Smooth muscle cell (in vitro differentiated cells): ENCODE measurements at regions not wholly inside any gene's neighbourhood (a gene's known extent, or its start where the extent isn't known, plus 50 kb on each side); places are given as distances from the start of the nearest gene placed in this dataset.

ENCODE experiments used
- DNase-seq: peaks from one replicate; lab custom pipeline; 2025; ENCODE audit not compliant: unreplicated experiment; lab: John Stamatoyannopoulos, UW
- H2AFZ ChIP-seq: fragments of 200-600 bp; sonication (generic); 2 replicates; pipeline ENCODE4 v1.6.0; 2016; ENCODE audit warnings: antibody characterized with exemption, low read depth, mild to moderate bottlenecking
- H3F3A ChIP-seq: fragments of 200-600 bp; sonication (generic); 2 replicates; pipeline ENCODE4 v1.6.0; 2017; ENCODE audit warnings: antibody characterized with exemption, low read depth
- H3K27ac ChIP-seq: fragments of 200-600 bp; sonication (generic); 2 replicates; pipeline ENCODE4 v1.5.1; 2016; ENCODE audit warnings: low read depth, mild to moderate bottlenecking
- H3K27me3 ChIP-seq: fragments of 200-600 bp; sonication (generic); 2 replicates; pipeline ENCODE4 v1.6.1; 2016; ENCODE audit warnings: low read depth, mild to moderate bottlenecking
- H3K36me3 ChIP-seq: fragments of 200-600 bp; sonication (generic); 2 replicates; pipeline ENCODE4 v1.5.1; 2016; ENCODE audit warnings: low read depth
- H3K4me1 ChIP-seq: fragments of 200-600 bp; sonication (generic); 2 replicates; pipeline ENCODE4 v1.5.1; 2016; ENCODE audit warnings: low read depth
- H3K4me2 ChIP-seq: fragments of 200-600 bp; sonication (generic); 2 replicates; pipeline ENCODE4 v1.6.0; 2016; ENCODE audit warnings: mild to moderate bottlenecking
- H3K4me3 ChIP-seq: fragments of 200-600 bp; sonication (generic); 2 replicates; pipeline ENCODE4 v1.5.1; 2016; ENCODE audit warnings: mild to moderate bottlenecking
- H3K79me2 ChIP-seq: fragments of 200-600 bp; sonication (generic); 2 replicates; pipeline ENCODE4 v1.6.0; 2016; ENCODE audit warnings: low read depth, mild to moderate bottlenecking
- H3K9ac ChIP-seq: fragments of 200-600 bp; sonication (generic); 2 replicates; pipeline ENCODE4 v1.6.0; 2016; ENCODE audit warnings: low read depth
- H3K9me3 ChIP-seq: fragments of 200-600 bp; sonication (generic); replicated peaks from 2 replicates; pipeline ENCODE4 v1.5.1; 2016; ENCODE audit warnings: low read depth
- H4K20me1 ChIP-seq: fragments of 200-600 bp; sonication (generic); 2 replicates; pipeline ENCODE4 v1.6.0; 2016; ENCODE audit warnings: low read depth
- WGBS: methylation state at CpG from one replicate; pipeline ENCODE4 v1.1.7; 2016; ENCODE audit warnings: low lambda C conversion rate; 5-methylcytosine and 5-hydroxymethylcytosine counted together
- TF ChIP-seq, protein P1 (sequence below): fragments of 200-600 bp; sonication (generic); IDR thresholded peaks from 2 replicates; pipeline ENCODE4 v1.5.1; 2017; ENCODE audit warnings: borderline replicate concordance, mild to moderate bottlenecking, antibody characterized with exemption; ENCODE audit not compliant: insufficient read depth, poor library complexity, severe bottlenecking

DNA sequence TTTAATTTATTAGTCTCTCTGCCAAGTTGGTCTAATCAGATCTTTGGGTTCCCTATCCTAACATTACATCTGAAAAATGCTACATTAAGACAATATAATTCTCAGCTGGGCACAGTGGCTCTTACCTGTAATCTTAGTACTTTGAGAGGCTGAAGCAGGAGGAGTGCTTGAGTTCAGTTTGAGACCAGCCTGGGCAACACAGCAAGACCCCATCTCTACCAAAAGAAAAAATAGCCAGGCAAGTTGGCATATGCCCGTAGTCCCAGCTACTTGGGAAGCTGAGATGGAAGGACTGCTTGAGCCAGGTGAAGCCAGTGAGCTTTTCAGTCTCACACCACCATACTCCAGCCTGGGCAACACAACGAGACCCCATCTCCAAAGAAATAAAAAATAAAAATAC, 95.0 kb downstream of the KLF12 start:
- Histone ChIP-seq H3K4me3 (no peak overlapping the region), H3K9ac (no peak overlapping the region), H3K4me2 (no peak overlapping the region), H3K4me1 (no peaks in the 10 kb centered on the region), H3F3A (no peaks in the 10 kb centered on the region), H3K27ac (no peak overlapping the region), H3K9me3 (no peaks in the 10 kb centered on the region), H2AFZ (no peak overlapping the region), H3K27me3 (no peaks in the 10 kb centered on the region), H3K36me3 (no peaks in the 10 kb centered on the region), H3K79me2 (peaks cover 9% of the 10 kb centered on the region), H4K20me1 (peaks cover 7% of the 10 kb centered on the region)
- 98% methylated on average over 2 of the region's 2 CpGs for WGBS
- no peak for DNase-seq
- TF ChIP-seq, protein P1, sequence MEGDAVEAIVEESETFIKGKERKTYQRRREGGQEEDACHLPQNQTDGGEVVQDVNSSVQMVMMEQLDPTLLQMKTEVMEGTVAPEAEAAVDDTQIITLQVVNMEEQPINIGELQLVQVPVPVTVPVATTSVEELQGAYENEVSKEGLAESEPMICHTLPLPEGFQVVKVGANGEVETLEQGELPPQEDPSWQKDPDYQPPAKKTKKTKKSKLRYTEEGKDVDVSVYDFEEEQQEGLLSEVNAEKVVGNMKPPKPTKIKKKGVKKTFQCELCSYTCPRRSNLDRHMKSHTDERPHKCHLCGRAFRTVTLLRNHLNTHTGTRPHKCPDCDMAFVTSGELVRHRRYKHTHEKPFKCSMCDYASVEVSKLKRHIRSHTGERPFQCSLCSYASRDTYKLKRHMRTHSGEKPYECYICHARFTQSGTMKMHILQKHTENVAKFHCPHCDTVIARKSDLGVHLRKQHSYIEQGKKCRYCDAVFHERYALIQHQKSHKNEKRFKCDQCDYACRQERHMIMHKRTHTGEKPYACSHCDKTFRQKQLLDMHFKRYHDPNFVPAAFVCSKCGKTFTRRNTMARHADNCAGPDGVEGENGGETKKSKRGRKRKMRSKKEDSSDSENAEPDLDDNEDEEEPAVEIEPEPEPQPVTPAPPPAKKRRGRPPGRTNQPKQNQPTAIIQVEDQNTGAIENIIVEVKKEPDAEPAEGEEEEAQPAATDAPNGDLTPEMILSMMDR, result no peak

DNA sequence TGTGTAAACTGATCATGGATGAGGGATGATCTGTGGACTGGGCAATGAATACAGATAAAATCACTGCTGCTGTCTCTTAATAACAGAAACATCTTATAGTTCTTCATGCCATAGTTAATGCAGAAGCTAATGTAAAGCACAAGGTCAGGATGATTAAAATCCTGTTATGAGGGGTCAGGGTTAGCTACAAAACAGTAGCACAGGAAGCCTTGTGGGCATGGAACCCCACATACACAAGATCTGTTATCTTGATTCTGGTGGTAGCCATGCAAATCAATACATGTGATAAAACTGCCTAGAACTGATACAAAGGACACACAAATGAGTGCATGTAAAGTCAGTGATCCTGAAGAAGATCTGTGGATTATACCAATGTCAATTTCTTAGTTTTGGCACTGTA, 96.4 kb downstream of the KLF12 start:
- no peak for DNase-seq
- peaks cover 9% of the 10 kb centered on the region for H3K79me2 ChIP-seq
- TF ChIP-seq, protein P1, result no peak
- no peak overlapping the region for H2AFZ ChIP-seq
- peaks cover 7% of the 10 kb centered on the region for H4K20me1 ChIP-seq
- no peak overlapping the region for H3K4me2 ChIP-seq
- no peaks in the 10 kb centered on the region for H3K9me3 ChIP-seq
- H3K4me1 ChIP-seq, result no peaks in the 10 kb centered on the region
- no peak overlapping the region for H3K27ac ChIP-seq
- no peaks in the 10 kb centered on the region for H3K27me3 ChIP-seq
- no peaks in the 10 kb centered on the region for H3K36me3 ChIP-seq
- no peak overlapping the region for H3K9ac ChIP-seq
- no peak overlapping the region for H3K4me3 ChIP-seq
- no peaks in the 10 kb centered on the region for H3F3A ChIP-seq

DNA sequence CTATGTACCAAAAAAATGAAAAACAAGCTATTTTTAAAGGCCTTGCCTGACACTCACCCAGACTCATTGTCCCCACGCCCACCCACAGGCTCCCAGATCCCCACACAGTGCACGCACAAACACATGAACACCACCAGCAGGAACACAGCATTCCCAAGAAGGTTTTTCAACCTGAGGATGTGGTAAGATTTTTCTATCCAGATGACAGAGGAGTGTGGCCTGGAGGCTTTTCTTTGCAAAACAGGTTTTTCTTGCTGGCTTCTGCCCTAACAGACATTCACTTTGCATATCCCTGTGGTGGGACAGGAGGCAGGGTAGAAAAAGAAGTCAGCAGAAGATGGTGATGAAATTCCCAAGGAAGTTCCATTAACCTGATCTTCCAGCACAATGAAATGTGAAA, 97.8 kb downstream of the KLF12 start:
- no peak overlapping the region for H3K4me3 ChIP-seq

DNA sequence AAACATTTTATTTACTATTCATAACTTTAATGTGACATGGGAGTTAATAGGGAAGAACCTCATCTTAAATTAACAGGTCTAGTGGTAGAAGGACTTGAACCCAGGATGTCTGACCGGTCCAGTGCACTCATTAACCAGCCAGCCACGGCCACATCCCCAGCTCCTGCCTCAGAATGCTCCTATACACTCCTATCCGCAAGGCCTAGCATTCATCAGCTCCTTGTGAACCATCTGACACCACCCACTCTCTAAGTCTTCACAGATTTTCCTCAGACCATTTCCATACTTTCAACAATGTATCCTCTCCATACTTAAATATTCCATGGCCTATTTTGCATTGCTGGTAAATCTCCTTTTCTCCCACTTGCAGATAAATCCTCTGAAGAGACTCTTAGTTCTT, 98.3 kb downstream of the KLF12 start:
- no peak overlapping the region for H2AFZ ChIP-seq
- WGBS, result 70% methylated on average over 3 of the region's 3 CpGs

More for the DNA sequence above, 97.8 kb downstream of the KLF12 start:
- no peak overlapping the region for H3K9ac ChIP-seq
- no peak for DNase-seq
- H3K4me1 ChIP-seq, result no peaks in the 10 kb centered on the region
- H3K36me3 ChIP-seq, result no peaks in the 10 kb centered on the region
- H3K79me2 ChIP-seq, result peaks cover 9% of the 10 kb centered on the region
- 53% methylated on average over 2 of the region's 2 CpGs for WGBS
- peak overlapping the region; percentile 58 for H3K27ac ChIP-seq
- no peaks in the 10 kb centered on the region for H3F3A ChIP-seq
- no peak overlapping the region for H2AFZ ChIP-seq
- H3K27me3 ChIP-seq, result no peaks in the 10 kb centered on the region
- H3K9me3 ChIP-seq, result no peaks in the 10 kb centered on the region
- TF ChIP-seq, protein P1, result no peak
- no peak overlapping the region for H3K4me2 ChIP-seq
- peaks cover 7% of the 10 kb centered on the region for H4K20me1 ChIP-seq

More for the DNA sequence above, 98.3 kb downstream of the KLF12 start:
- H3K9ac ChIP-seq, result no peak overlapping the region
- TF ChIP-seq, protein P1, result no peak
- H3K79me2 ChIP-seq, result peaks cover 12% of the 10 kb centered on the region
- no peaks in the 10 kb centered on the region for H3K27me3 ChIP-seq
- H3K4me2 ChIP-seq, result no peak overlapping the region
- H3K9me3 ChIP-seq, result no peaks in the 10 kb centered on the region
- H3K4me3 ChIP-seq, result no peak overlapping the region
- no peaks in the 10 kb centered on the region for H3K4me1 ChIP-seq
- H3K27ac ChIP-seq, result peak overlapping the region; percentile 58
- H3F3A ChIP-seq, result no peaks in the 10 kb centered on the region
- H4K20me1 ChIP-seq, result peaks cover 7% of the 10 kb centered on the region
- no peaks in the 10 kb centered on the region for H3K36me3 ChIP-seq
- no peak for DNase-seq
